ENCODE measurements at regions not wholly inside any gene's neighbourhood (a gene's known extent, or its start where the extent isn't known, plus 50 kb on each side); places are given as distances from the start of the nearest gene placed in this dataset.

GRCh38 chr10:43957267-43958070 lies 308.8 kb upstream of the ZNF32 start:
- peaks cover 37% of the 10 kb centered on the region for H3K27me3 Mint-ChIP-seq
- H3K27ac Mint-ChIP-seq = no peak overlapping the region
- no peaks in the 10 kb centered on the region for H3K9me3 Mint-ChIP-seq
- H3K4me3 Mint-ChIP-seq = no peak overlapping the region
- H3K36me3 Mint-ChIP-seq (ENCODE audit: low read depth) = no peaks in the 10 kb centered on the region
- DNase-seq = no peak
- no peaks in the 10 kb centered on the region for H3K4me1 Mint-ChIP-seq (ENCODE audit: low read depth)

- Mint-ChIP-seq H3K4me3 (no peak overlapping the region), H3K36me3 (ENCODE audit: low read depth) (no peaks in the 10 kb centered on the region), H3K27me3 (peaks cover 31% of the 10 kb centered on the region), H3K27ac (no peak overlapping the region), H3K9me3 (no peaks in the 10 kb centered on the region), H3K4me1 (ENCODE audit: low read depth) (no peaks in the 10 kb centered on the region)
- DNase-seq = no peak
Observed at GRCh38 chr10:43955978-43956377, 307.3 kb upstream of the ZNF32 start.

GRCh38 chr10:43955002-43955596 lies 306.4 kb upstream of the ZNF32 start:
- Mint-ChIP-seq H3K9me3 (no peaks in the 10 kb centered on the region), H3K4me3 (no peak overlapping the region), H3K4me1 (ENCODE audit: low read depth) (no peaks in the 10 kb centered on the region), H3K27me3 (peaks cover 31% of the 10 kb centered on the region), H3K36me3 (ENCODE audit: low read depth) (no peaks in the 10 kb centered on the region), H3K27ac (no peak overlapping the region)
- DNase-seq = no peak

- H3K4me3 Mint-ChIP-seq = no peak overlapping the region
- H3K27ac Mint-ChIP-seq = no peak overlapping the region
- peaks cover 31% of the 10 kb centered on the region for H3K27me3 Mint-ChIP-seq
Observed at GRCh38 chr10:43953672-43954071, 305.0 kb upstream of the ZNF32 start.

GRCh38 chr10:43952760-43953159 lies 304.1 kb upstream of the ZNF32 start:
- H3K27me3 Mint-ChIP-seq = peaks cover 31% of the 10 kb centered on the region
- no peak for DNase-seq
- no peak overlapping the region for H3K27ac Mint-ChIP-seq
- H3K36me3 Mint-ChIP-seq (ENCODE audit: low read depth) = no peaks in the 10 kb centered on the region
- H3K4me3 Mint-ChIP-seq = no peak overlapping the region
- H3K4me1 Mint-ChIP-seq (ENCODE audit: low read depth) = no peaks in the 10 kb centered on the region
- H3K9me3 Mint-ChIP-seq = no peaks in the 10 kb centered on the region

More at GRCh38 chr10:43953672-43954071, 305.0 kb upstream of the ZNF32 start:
- no peaks in the 10 kb centered on the region for H3K9me3 Mint-ChIP-seq
- DNase-seq = no peak
- H3K36me3 Mint-ChIP-seq (ENCODE audit: low read depth) = no peaks in the 10 kb centered on the region
- H3K4me1 Mint-ChIP-seq (ENCODE audit: low read depth) = no peaks in the 10 kb centered on the region

- Mint-ChIP-seq H3K27ac (no peak overlapping the region), H3K4me1 (ENCODE audit: low read depth) (no peaks in the 10 kb centered on the region), H3K4me3 (no peak overlapping the region), H3K9me3 (no peaks in the 10 kb centered on the region), H3K27me3 (peaks cover 20% of the 10 kb centered on the region), H3K36me3 (ENCODE audit: low read depth) (no peaks in the 10 kb centered on the region)
- DNase-seq = no peak
Observed at GRCh38 chr10:43949351-43949750, 300.7 kb upstream of the ZNF32 start.

GRCh38 chr10:43946445-43946844 lies 297.8 kb upstream of the ZNF32 start:
- DNase-seq = no peak
- no peak overlapping the region for H3K4me3 Mint-ChIP-seq
- peaks cover 14% of the 10 kb centered on the region for H3K27me3 Mint-ChIP-seq
- H3K36me3 Mint-ChIP-seq (ENCODE audit: low read depth) = no peaks in the 10 kb centered on the region
- no peaks in the 10 kb centered on the region for H3K9me3 Mint-ChIP-seq
- H3K27ac Mint-ChIP-seq = no peak overlapping the region
- peaks cover 12% of the 10 kb centered on the region for H3K4me1 Mint-ChIP-seq (ENCODE audit: low read depth)

- H3K9me3 Mint-ChIP-seq = no peaks in the 10 kb centered on the region
- no peak for DNase-seq
- no peak overlapping the region for H3K4me3 Mint-ChIP-seq
- peaks cover 12% of the 10 kb centered on the region for H3K4me1 Mint-ChIP-seq (ENCODE audit: low read depth)
- no peak overlapping the region for H3K27ac Mint-ChIP-seq
- H3K27me3 Mint-ChIP-seq = peaks cover 14% of the 10 kb centered on the region
- no peaks in the 10 kb centered on the region for H3K36me3 Mint-ChIP-seq (ENCODE audit: low read depth)
Observed at GRCh38 chr10:43945908-43946307, 297.2 kb upstream of the ZNF32 start.

GRCh38 chr10:43945094-43945730 lies 296.5 kb upstream of the ZNF32 start:
- Mint-ChIP-seq H3K27ac (no peak overlapping the region), H3K36me3 (ENCODE audit: low read depth) (no peaks in the 10 kb centered on the region), H3K27me3 (peaks cover 14% of the 10 kb centered on the region), H3K4me3 (no peak overlapping the region), H3K9me3 (no peaks in the 10 kb centered on the region), H3K4me1 (ENCODE audit: low read depth) (peaks cover 12% of the 10 kb centered on the region)
- DNase-seq = no peak

GRCh38 chr10:43944381-43945093 lies 295.9 kb upstream of the ZNF32 start:
- Mint-ChIP-seq H3K4me3 (no peak overlapping the region), H3K27ac (no peak overlapping the region), H3K4me1 (ENCODE audit: low read depth) (peaks cover 16% of the 10 kb centered on the region), H3K27me3 (peaks cover 14% of the 10 kb centered on the region), H3K36me3 (ENCODE audit: low read depth) (no peaks in the 10 kb centered on the region), H3K9me3 (no peaks in the 10 kb centered on the region)
- DNase-seq = no peak

- DNase-seq = no peak
- H3K9me3 Mint-ChIP-seq = no peaks in the 10 kb centered on the region
- no peaks in the 10 kb centered on the region for H3K36me3 Mint-ChIP-seq (ENCODE audit: low read depth)
Observed at GRCh38 chr10:43943818-43944360, 295.2 kb upstream of the ZNF32 start.

GRCh38 chr10:43943119-43943817 lies 294.6 kb upstream of the ZNF32 start:
- Mint-ChIP-seq H3K4me1 (ENCODE audit: low read depth) (peaks cover 16% of the 10 kb centered on the region), H3K27ac (no peak overlapping the region), H3K36me3 (ENCODE audit: low read depth) (no peaks in the 10 kb centered on the region), H3K9me3 (no peaks in the 10 kb centered on the region), H3K4me3 (no peak overlapping the region), H3K27me3 (peaks cover 14% of the 10 kb centered on the region)
- no peak for DNase-seq

More at GRCh38 chr10:43943818-43944360, 295.2 kb upstream of the ZNF32 start:
- Mint-ChIP-seq H3K4me3 (no peak overlapping the region), H3K27me3 (peaks cover 14% of the 10 kb centered on the region), H3K4me1 (ENCODE audit: low read depth) (peaks cover 16% of the 10 kb centered on the region), H3K27ac (no peak overlapping the region)

GRCh38 chr10:43942096-43942850 lies 293.6 kb upstream of the ZNF32 start:
- Mint-ChIP-seq H3K27me3 (peaks cover 14% of the 10 kb centered on the region), H3K9me3 (no peaks in the 10 kb centered on the region), H3K4me1 (ENCODE audit: low read depth) (peaks cover 16% of the 10 kb centered on the region), H3K27ac (no peak overlapping the region), H3K36me3 (ENCODE audit: low read depth) (no peaks in the 10 kb centered on the region), H3K4me3 (no peak overlapping the region)
- DNase-seq = no peak
